GM03348 (cell line): ENCODE measurements at regions not wholly inside any gene's neighbourhood (a gene's known extent, or its start where the extent isn't known, plus 50 kb on each side); places are given as distances from the start of the nearest gene placed in this dataset.
A peak's percentile ranks its signal among the peaks of the same experiment; 100 is the strongest.

Source experiments
- DNase-seq: peaks from one replicate; pipeline ENCODE4 v3.0.0; 2012; ENCODE audit warnings: low spot score

- no peak for DNase-seq
Measured at GRCh38 chr14:26204366-26204727, 393.5 kb downstream of the NOVA1 start.

- DNase-seq, result peak; percentile 8
Measured at GRCh38 chr14:26200687-26201086, 397.1 kb downstream of the NOVA1 start.

DNA sequence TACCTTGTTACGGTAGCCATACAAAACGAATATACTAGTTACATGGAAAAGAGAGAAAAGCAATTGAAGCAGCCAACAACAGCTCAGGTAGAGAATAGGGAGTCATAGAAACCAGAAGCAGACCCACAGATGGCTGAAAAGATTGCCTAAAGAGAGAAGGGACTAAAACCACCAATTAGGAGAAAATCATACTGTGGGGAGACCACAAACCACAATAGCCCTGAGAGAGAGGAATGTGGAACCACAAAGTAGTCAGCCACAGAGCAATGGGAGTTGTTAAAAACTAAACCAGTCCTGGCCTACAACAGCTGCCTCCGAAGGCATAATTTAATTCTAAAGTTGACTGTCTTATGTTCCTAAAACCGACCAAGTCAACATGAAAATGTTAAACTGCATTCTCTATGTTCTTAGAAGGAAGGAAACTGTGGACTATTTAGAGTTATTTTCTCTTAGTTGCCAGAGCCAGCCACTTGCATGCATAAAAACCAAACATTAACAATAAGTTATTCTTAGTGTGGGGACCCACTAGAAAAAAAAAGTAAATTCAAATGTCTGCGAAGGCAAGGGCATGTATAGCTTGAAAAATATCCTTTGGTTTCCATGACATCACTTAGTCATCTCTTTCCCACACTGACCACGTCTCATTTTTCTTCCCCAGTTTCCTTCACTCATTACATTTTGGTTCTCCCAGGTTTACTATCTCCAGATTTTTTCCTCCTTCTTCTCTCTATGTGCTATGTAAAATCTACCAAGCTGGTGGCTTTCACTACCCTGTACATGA is 398.1 kb downstream of the NOVA1 start:
- peak; percentile 25 for DNase-seq

DNA sequence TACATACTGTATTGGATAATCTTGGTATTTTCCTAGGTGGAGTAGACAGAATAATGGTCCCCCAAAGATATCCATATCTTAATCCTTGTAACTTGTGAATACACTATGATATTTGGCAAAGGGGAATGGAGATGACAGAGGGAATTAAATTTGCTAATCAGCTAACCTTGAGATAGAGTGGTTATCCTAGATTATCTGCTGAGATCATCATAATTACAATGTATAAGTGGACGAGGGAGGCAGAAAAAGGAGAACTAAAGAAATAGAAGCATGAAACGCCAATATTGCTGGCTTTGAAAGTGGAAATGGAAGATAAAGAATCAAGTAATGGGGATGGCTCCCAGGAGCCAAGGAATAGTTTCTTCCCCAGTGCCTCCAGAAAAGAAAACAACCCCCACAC is 398.7 kb downstream of the NOVA1 start:
- no peak for DNase-seq

DNA sequence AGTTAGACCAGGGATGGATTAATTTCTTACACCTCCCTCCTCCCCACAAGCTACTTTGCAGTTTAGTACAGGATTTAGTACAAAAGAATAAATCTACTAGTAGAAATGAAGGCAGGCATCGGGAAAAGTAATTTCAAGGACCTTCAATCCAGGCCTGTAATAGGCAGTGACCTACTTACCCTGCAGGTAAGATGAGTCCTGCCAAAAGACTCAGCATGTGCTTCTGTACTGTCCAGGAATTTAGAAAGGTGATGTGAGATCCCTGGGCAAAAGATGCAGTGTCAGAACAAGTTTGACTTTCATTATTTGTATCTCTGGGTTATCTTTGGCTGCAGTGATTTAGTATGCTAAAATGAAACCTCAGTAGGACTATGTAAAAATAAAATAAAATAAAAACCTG is 403.0 kb downstream of the NOVA1 start:
- DNase-seq, result no peak

GRCh38 chr14:26191671-26192070 is 406.2 kb downstream of the NOVA1 start:
- DNase-seq, result no peak

DNA sequence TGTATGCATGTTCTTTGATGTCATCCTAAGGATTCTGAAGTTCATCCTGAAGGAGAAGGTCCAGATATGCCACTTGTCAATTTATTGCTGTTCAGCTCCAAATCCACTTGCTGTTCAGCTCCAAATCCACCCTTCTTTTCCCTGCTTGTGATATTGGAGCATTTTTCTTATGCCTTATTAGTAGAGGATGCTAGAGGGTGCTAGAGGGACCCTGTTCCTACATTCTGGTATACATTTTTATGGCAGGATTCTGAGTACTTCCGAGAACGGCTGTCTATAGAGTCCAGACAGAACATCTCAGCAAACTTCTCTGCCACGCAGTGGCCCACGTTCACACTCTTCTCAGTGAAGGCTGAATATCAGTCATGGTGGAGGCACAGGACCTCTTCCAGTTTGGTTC is 406.7 kb downstream of the NOVA1 start:
- no peak for DNase-seq

- no peak for DNase-seq
Measured at GRCh38 chr14:26190646-26191045, 407.2 kb downstream of the NOVA1 start.

- DNase-seq, result no peak
Measured at GRCh38 chr14:26187996-26188620, 409.7 kb downstream of the NOVA1 start.

GRCh38 chr14:26180221-26180620 is 417.6 kb downstream of the NOVA1 start:
- DNase-seq, result no peak

GRCh38 chr14:26175658-26176057 is 422.2 kb downstream of the NOVA1 start:
- no peak for DNase-seq

- DNase-seq, result no peak
Measured at GRCh38 chr14:26174395-26174794, 423.4 kb downstream of the NOVA1 start.

DNA sequence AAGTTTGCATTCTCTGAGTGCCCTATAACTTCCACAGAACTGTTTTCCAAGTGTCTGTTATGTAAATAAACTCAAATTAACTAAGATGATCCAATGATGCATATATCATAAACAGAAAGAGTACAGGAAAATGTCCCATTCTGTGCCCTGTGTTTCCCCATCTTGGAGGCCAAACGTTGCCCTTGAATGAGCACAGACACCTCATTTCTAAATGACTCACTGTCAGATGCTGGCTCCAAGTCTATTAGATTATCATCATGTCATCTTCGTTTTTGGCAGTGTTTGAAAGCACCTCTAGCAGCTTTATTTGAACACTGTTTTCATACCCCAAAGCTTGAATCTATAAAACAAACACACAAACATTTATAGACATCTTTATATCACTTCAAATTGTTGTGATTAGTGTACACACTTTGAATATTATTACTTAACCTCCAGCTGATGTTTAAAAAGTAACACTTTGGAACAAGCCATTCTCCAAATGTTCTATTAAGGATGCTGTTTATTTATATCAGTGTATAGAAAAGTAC is 424.2 kb downstream of the NOVA1 start:
- no peak for DNase-seq

- DNase-seq, result no peak
Measured at GRCh38 chr14:26172396-26172795, 425.4 kb downstream of the NOVA1 start.

DNA sequence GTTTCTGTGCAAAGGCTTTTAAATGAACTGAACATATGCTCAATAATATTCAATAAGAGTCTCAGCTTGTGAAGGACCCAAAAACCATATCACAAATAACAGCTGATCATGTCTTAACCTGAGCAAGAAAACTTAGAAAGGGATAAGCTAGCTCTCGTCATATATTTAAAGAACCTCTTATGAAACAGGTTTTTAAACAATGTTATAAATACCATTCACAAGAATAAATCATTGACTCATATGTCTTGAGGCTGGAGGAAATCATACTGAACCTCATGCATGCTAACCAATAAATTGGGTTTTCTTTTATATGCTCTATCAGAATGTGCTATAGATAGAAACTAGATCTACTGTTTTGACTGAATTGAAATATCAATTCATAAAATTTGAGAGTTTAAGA is 426.9 kb downstream of the NOVA1 start:
- no peak for DNase-seq

GRCh38 chr14:26163761-26164160 is 434.1 kb downstream of the NOVA1 start:
- DNase-seq, result peak; percentile 19

DNA sequence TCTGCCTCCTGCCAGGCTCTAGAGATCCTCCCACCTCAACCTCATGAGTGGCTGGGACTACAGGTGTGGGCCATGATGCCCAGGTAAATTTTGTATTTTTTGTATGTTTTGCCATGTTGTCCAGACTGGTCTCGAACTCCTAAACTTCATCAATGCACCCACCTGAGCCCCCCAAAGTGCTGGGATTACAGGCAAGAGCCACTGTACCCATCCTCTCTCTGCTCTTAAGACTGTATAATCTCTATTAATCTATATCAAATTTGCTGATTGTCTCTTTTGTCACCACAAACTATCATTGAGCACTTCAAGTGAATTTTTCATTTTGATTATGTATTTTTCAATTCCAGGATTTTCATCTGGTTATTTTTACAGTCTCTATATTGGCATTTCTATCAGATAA is 440.3 kb downstream of the NOVA1 start:
- DNase-seq, result no peak

- no peak for DNase-seq
Measured at GRCh38 chr14:26143057-26143456, 454.8 kb downstream of the NOVA1 start.

GRCh38 chr14:26138764-26139445 is 458.9 kb downstream of the NOVA1 start:
- DNase-seq, result no peak

- no peak for DNase-seq
Measured at GRCh38 chr14:26137161-26137560, 460.7 kb downstream of the NOVA1 start.

- DNase-seq, result no peak
Measured at GRCh38 chr14:26132061-26132645, 465.7 kb downstream of the NOVA1 start.

DNA sequence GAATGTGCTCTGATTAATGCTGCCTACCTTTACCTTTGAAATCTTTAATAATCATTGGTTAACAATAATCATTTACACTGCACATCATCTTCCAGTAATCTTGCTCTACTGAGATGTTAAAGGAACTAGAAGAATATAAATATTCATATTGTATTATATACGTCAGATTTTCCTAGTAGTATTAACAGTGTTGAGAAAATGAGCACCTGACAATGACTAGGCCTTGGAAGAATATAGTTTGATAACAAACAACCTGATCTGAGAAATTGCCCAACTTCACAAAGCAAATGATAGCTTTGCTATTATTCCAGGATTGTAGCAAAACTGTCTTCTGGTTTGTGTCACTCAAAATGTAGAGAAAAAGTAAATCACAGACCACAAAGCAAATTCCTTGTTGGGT is 467.1 kb downstream of the NOVA1 start:
- no peak for DNase-seq
